CD4-positive, CD25-positive, alpha-beta regulatory T cell (primary cell): ENCODE measurements at regions not wholly inside any gene's neighbourhood (a gene's known extent, or its start where the extent isn't known, plus 50 kb on each side); places are given as distances from the start of the nearest gene placed in this dataset.

ENCODE experiments used
- ATAC-seq, 2 donors: fragments of 150-1000 bp; cut with Tn5 transposase; one replicate each; pipeline ENCODE4 v1.10.0; 2021; ENCODE audit warnings: low read depth in 2 of 2, moderate number of reproducible peaks in 2 of 2, moderate library complexity in 1 of 2
- DNase-seq, 3 donors: peaks; one replicate each; pipeline versions ENCODE4 v3.0.0 to v3.0.0-alpha.2; 2012 to 2022; ENCODE audit warnings: mixed read lengths in 1 of 3
- H3K27ac ChIP-seq: one replicate; pipeline ENCODE4 v1.7.0; 2013; ENCODE audit warnings: mild to moderate bottlenecking, low read length; ENCODE audit not compliant: insufficient read depth, poor library complexity, severe bottlenecking
- H3K27me3 ChIP-seq: one replicate; pipeline ENCODE4 v1.7.0; 2013; ENCODE audit warnings: low read length; ENCODE audit not compliant: control insufficient read depth, insufficient read depth
- H3K36me3 ChIP-seq: one replicate; pipeline ENCODE4 v1.7.0; 2013; ENCODE audit warnings: mild to moderate bottlenecking, low read length, moderate library complexity; ENCODE audit not compliant: control insufficient read depth, insufficient read depth
- H3K4me1 ChIP-seq: 2 replicates; pipeline ENCODE4 v1.7.0; 2013; ENCODE audit warnings: mild to moderate bottlenecking, low read length; ENCODE audit not compliant: insufficient read depth, control insufficient read depth, poor library complexity, severe bottlenecking
- H3K4me3 ChIP-seq: one replicate; pipeline ENCODE4 v1.7.0; 2013; ENCODE audit warnings: low read depth, mild to moderate bottlenecking, low read length, moderate library complexity
- H3K9me3 ChIP-seq, 2 experiments: 1 replicate in 1 of 2; 2 replicates in 1 of 2; pipeline ENCODE4 v1.7.0; 2013; ENCODE audit warnings: low read length in 2 of 2, mild to moderate bottlenecking in 1 of 2, moderate library complexity in 1 of 2; ENCODE audit not compliant: control insufficient read depth in 2 of 2
- H3K27ac Mint-ChIP-seq, 3 donors: one replicate each; pipeline ENCODE4 v1.8.0; 2020 to 2022; ENCODE audit warnings: mild to moderate bottlenecking in 3 of 3, mixed read lengths in 3 of 3, moderate library complexity in 2 of 3
- H3K27me3 Mint-ChIP-seq: one replicate; pipeline ENCODE4 v1.8.0; 2022; ENCODE audit warnings: mild to moderate bottlenecking, mixed read lengths
- H3K36me3 Mint-ChIP-seq: one replicate; pipeline ENCODE4 v1.8.0; 2020; ENCODE audit warnings: mixed read lengths
- H3K4me1 Mint-ChIP-seq, 4 donors: one replicate each; pipeline ENCODE4 v1.8.0; 2020 to 2022; ENCODE audit warnings: mixed read lengths in 4 of 4, mild to moderate bottlenecking in 1 of 4
- H3K4me3 Mint-ChIP-seq, 4 donors: one replicate each; pipeline ENCODE4 v1.8.0; 2020 to 2022; ENCODE audit warnings: mild to moderate bottlenecking in 4 of 4, mixed read lengths in 4 of 4, moderate library complexity in 3 of 4
- H3K9me3 Mint-ChIP-seq, 7 donors: one replicate each; pipeline ENCODE4 v1.8.0; 2020 to 2022; ENCODE audit warnings: mixed read lengths in 7 of 7, mild to moderate bottlenecking in 3 of 7, moderate library complexity in 2 of 7

- Mint-ChIP-seq H3K27ac (peak overlapping the region in 2 of 3 donors; percentile 23 to 37), H3K36me3 (no peaks in the 10 kb centered on the region), H3K4me3 (peak overlapping the region; percentile 48 to 86 (median 66)), H3K9me3 (no peaks in the 10 kb centered on the region), H3K4me1 (peaks cover 6 to 16% (median 9%) of the 10 kb centered on the region in 4 donors), H3K27me3 (peaks cover 84% of the 10 kb centered on the region)
- H3K27me3 ChIP-seq: peaks cover 31% of the 10 kb centered on the region
- H3K36me3 ChIP-seq: no peaks in the 10 kb centered on the region
- peak overlapping the region; percentile 87 for H3K4me3 ChIP-seq
- peak; percentile 21 to 76 (median 42) for DNase-seq
- H3K4me1 ChIP-seq: peaks cover 12% of the 10 kb centered on the region
- H3K9me3 ChIP-seq: no peaks in the 10 kb centered on the region
- no peak overlapping the region for H3K27ac ChIP-seq
- peak; percentile 71 to 77 for ATAC-seq
These were observed 57.2 kb upstream of the ARHGAP18 start for GRCh38 chr6:129766959-129767728.

GRCh38 chr6:129764761-129765407 is 54.9 kb upstream of the ARHGAP18 start:
- Mint-ChIP-seq H3K36me3 (no peaks in the 10 kb centered on the region), H3K4me1 (peaks cover 6 to 16% (median 9%) of the 10 kb centered on the region in 4 donors), H3K27me3 (peaks cover 87% of the 10 kb centered on the region), H3K9me3 (no peaks in the 10 kb centered on the region), H3K4me3 (no peak overlapping the region), H3K27ac (no peak overlapping the region)
- DNase-seq (no peak), ATAC-seq (no peak)
- no peaks in the 10 kb centered on the region for H3K9me3 ChIP-seq
- no peak overlapping the region for H3K4me3 ChIP-seq
- peaks cover 12% of the 10 kb centered on the region for H3K4me1 ChIP-seq
- no peak overlapping the region for H3K27ac ChIP-seq
- H3K27me3 ChIP-seq: peaks cover 33% of the 10 kb centered on the region
- no peaks in the 10 kb centered on the region for H3K36me3 ChIP-seq

- Histone ChIP-seq H3K27ac (no peak overlapping the region), H3K4me3 (no peak overlapping the region), H3K36me3 (no peaks in the 10 kb centered on the region), H3K4me1 (no peaks in the 10 kb centered on the region), H3K27me3 (peaks cover 19% of the 10 kb centered on the region), H3K9me3 (no peaks in the 10 kb centered on the region)
- Mint-ChIP-seq H3K4me3 (no peak overlapping the region), H3K27ac (no peak overlapping the region), H3K36me3 (no peaks in the 10 kb centered on the region), H3K9me3 (no peaks in the 10 kb centered on the region), H3K4me1 (no peaks in the 10 kb centered on the region), H3K27me3 (peaks cover 44% of the 10 kb centered on the region)
- DNase-seq (no peak), ATAC-seq (no peak)
These were observed 50.0 kb upstream of the ARHGAP18 start for GRCh38 chr6:129759796-129760605.
